ENCODE measurements at regions not wholly inside any gene's neighbourhood (a gene's known extent, or its start where the extent isn't known, plus 50 kb on each side); places are given as distances from the start of the nearest gene placed in this dataset.

- no peak for DNase-seq
- Histone ChIP-seq H3K4me3 (no peak overlapping the region), H3K4me1 (no peaks in the 10 kb centered on the region), H3K27me3 (no peaks in the 10 kb centered on the region), H3K27ac (no peak overlapping the region), H3K36me3 (no peaks in the 10 kb centered on the region), H3K9me3 (no peaks in the 10 kb centered on the region), H3K9ac (ENCODE audit: low read depth in 2 of 2, low read length in 2 of 2) (no peak overlapping the region)
- intact Hi-C loops (cut with DNase I) = no loop called here
- TF ChIP-seq, protein P1, sequence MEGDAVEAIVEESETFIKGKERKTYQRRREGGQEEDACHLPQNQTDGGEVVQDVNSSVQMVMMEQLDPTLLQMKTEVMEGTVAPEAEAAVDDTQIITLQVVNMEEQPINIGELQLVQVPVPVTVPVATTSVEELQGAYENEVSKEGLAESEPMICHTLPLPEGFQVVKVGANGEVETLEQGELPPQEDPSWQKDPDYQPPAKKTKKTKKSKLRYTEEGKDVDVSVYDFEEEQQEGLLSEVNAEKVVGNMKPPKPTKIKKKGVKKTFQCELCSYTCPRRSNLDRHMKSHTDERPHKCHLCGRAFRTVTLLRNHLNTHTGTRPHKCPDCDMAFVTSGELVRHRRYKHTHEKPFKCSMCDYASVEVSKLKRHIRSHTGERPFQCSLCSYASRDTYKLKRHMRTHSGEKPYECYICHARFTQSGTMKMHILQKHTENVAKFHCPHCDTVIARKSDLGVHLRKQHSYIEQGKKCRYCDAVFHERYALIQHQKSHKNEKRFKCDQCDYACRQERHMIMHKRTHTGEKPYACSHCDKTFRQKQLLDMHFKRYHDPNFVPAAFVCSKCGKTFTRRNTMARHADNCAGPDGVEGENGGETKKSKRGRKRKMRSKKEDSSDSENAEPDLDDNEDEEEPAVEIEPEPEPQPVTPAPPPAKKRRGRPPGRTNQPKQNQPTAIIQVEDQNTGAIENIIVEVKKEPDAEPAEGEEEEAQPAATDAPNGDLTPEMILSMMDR (IDR thresholded peaks at IDR 0.05) = no peak
These were observed 267.4 kb upstream of the VLDLR start for GRCh38 chr9:2354216-2354615.

DNA sequence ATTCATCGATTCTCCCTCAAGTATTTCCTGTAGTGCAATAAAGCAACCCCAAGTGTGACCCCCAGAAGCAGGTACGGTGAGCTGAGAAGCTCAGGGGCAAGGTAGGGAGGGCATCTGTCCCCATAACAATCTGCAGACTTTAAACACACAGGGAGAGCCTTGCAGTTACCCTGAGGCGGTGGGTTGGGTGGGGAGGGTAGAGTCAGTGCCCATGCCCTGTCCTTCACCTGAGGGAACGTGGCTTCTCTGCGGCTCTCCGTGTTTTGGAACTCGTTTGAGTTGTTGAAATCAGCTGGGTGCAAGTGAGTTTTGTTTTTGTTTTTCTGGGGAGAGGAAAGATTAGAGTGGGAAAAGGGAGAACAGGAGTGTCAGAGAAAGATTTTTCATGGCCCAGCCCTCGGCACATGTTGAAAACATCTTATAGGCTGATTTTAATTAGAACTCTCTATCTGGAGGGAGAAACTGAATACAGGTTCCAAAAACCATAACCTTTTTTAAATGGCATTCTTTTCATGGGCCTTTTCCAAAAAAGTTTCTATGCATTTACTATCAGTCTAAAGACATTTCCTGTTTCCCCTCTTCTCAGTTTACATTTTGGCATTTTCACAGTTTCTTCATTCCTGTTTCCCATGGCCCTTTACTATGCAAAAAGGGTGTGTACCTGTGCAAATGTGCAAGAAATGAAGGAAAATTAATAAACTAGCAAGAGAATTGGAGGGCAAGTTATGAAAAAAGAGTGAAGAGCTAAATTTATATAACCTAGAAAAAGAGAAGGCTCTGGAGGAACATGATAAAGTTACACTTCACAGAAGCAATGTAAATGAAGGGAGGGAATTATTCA lies 266.5 kb upstream of the VLDLR start:
- Histone ChIP-seq H3K27ac (no peak overlapping the region), H3K4me1 (no peaks in the 10 kb centered on the region), H3K36me3 (no peaks in the 10 kb centered on the region), H3K27me3 (no peaks in the 10 kb centered on the region), H3K9me3 (no peaks in the 10 kb centered on the region), H3K9ac (ENCODE audit: low read depth in 2 of 2, low read length in 2 of 2) (no peak overlapping the region), H3K4me3 (no peak overlapping the region)
- TF ChIP-seq, protein P1 (IDR thresholded peaks at IDR 0.05) = no peak
- no peak for DNase-seq
- intact Hi-C loops (cut with DNase I) = no loop called here

DNA sequence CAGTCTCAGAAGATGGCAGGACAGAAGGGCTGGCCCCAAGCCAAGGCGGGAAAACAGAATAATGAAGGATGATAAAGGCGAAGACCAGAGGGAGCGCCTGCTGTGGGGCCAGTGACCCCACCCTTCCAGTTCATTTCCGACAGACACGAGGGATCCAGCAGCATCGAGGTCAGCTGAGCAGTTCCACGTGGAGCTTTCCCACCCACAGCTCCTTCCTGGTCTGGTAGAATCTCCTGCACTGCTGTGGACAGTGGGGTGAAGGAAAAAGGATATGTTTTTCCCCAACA lies 265.9 kb upstream of the VLDLR start:
- Histone ChIP-seq H3K36me3 (no peaks in the 10 kb centered on the region), H3K27me3 (no peaks in the 10 kb centered on the region)

GRCh38 chr9:2356041-2356790 lies 265.4 kb upstream of the VLDLR start:
- no peak for DNase-seq
- Histone ChIP-seq H3K27ac (no peak overlapping the region), H3K9ac (ENCODE audit: low read depth in 2 of 2, low read length in 2 of 2) (no peak overlapping the region), H3K4me1 (no peaks in the 10 kb centered on the region), H3K36me3 (no peaks in the 10 kb centered on the region), H3K9me3 (no peaks in the 10 kb centered on the region), H3K4me3 (no peak overlapping the region), H3K27me3 (no peaks in the 10 kb centered on the region)
- TF ChIP-seq, protein P1 (IDR thresholded peaks at IDR 0.05) = no peak
- intact Hi-C loops (cut with DNase I) = no loop called here

More for the DNA sequence above, 265.9 kb upstream of the VLDLR start:
- no peak for DNase-seq
- H3K4me3 ChIP-seq = no peak overlapping the region
- H3K4me1 ChIP-seq = no peaks in the 10 kb centered on the region
- no peak overlapping the region for H3K9ac ChIP-seq (ENCODE audit: low read depth in 2 of 2, low read length in 2 of 2)
- intact Hi-C loops (cut with DNase I) = no loop called here
- H3K27ac ChIP-seq = no peak overlapping the region
- H3K9me3 ChIP-seq = no peaks in the 10 kb centered on the region
- TF ChIP-seq, protein P1 (IDR thresholded peaks at IDR 0.05) = no peak

DNA sequence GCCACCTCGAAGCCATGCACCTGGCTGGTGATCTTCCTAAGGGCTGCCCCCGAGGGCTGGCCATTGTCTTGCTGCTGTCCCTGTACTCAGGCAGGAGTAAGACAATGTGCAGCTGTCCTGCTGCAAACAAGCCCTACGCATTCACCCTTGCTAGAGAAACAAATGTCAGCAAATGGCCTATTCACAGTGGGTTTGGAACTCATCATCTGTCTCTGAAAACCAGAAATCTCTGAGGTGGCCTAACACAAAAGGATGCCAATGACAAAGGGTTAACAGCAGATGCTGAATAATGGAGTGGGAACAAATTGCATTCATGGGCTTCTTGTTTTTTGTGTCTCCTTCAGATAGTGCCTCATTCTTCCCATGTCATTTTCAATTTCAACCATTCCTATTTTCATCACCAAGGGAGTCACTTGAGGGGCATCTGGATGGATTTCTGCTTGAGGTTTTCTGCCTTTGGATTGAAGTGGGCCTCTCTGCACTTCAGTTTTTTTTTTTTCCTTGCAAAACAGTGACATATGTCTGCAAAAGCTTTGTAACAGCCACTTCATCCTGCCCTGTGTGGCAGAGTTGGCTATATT lies 261.6 kb upstream of the VLDLR start:
- H3K27me3 ChIP-seq = no peaks in the 10 kb centered on the region
- TF ChIP-seq, protein P1 (IDR thresholded peaks at IDR 0.05) = no peak
- no peaks in the 10 kb centered on the region for H3K9me3 ChIP-seq
- H3K27ac ChIP-seq = no peak overlapping the region
- no peaks in the 10 kb centered on the region for H3K4me1 ChIP-seq
- intact Hi-C loops (cut with DNase I) = no loop called here
- H3K36me3 ChIP-seq = no peaks in the 10 kb centered on the region
- H3K4me3 ChIP-seq = no peak overlapping the region
- no peak overlapping the region for H3K9ac ChIP-seq (ENCODE audit: low read depth in 2 of 2, low read length in 2 of 2)
- DNase-seq = no peak

Data from colonic mucosa (tissue), 4 donors.